Activated CD4-positive, alpha-beta memory T cell treated with anti-CD3 and anti-CD28 coated beads for 36 hours (primary cell): ENCODE measurements at regions not wholly inside any gene's neighbourhood (a gene's known extent, or its start where the extent isn't known, plus 50 kb on each side); places are given as distances from the start of the nearest gene placed in this dataset.

Experiments
- CTCF ChIA-PET: fragments of 350-600 bp; sonication (Branson Sonifier 250); formaldehyde crosslinking; loops from one replicate; lab custom pipeline; 2021; ENCODE audit warnings: antibody characterized with exemption, inconsistent platforms; lab: Charles Lee
- POLR2A ChIA-PET: fragments of 350-600 bp; sonication (Branson Sonifier 250); formaldehyde crosslinking; loops from one replicate; lab custom pipeline; 2021; ENCODE audit warnings: antibody characterized with exemption; lab: Charles Lee
- DNase-seq: peaks from one replicate; pipeline ENCODE4 v3.0.0-alpha.2; 2020
- H3K27ac Mint-ChIP-seq: one replicate; pipeline ENCODE4 v1.8.0; 2021; ENCODE audit warnings: mixed read lengths
- H3K27me3 Mint-ChIP-seq: one replicate; pipeline ENCODE4 v1.8.0; 2021; ENCODE audit warnings: mixed read lengths
- H3K36me3 Mint-ChIP-seq: one replicate; pipeline ENCODE4 v1.8.0; 2021; ENCODE audit warnings: mixed read lengths
- H3K4me1 Mint-ChIP-seq: one replicate; pipeline ENCODE4 v1.8.0; 2021; ENCODE audit warnings: low read depth, mixed read lengths
- H3K4me3 Mint-ChIP-seq: one replicate; pipeline ENCODE4 v1.8.0; 2021; ENCODE audit warnings: mild to moderate bottlenecking, mixed read lengths
- H3K9me3 Mint-ChIP-seq: one replicate; pipeline ENCODE4 v1.8.0; 2021; ENCODE audit warnings: mixed read lengths
- intact Hi-C: fragments of 100-400 bp; cut with micrococcal nuclease; formaldehyde crosslinking; loops from one replicate; pipeline ENCODE4 v1.15.1; 2023

- POLR2A ChIA-PET, result no interaction called here
- peaks cover 19% of the 10 kb centered on the region for H3K4me1 Mint-ChIP-seq
- peaks cover 11% of the 10 kb centered on the region for H3K9me3 Mint-ChIP-seq
- CTCF ChIA-PET, result interaction anchor here (0.5 to 0.7 kb wide), 2 partner anchors 17 to 146 kb away, joined by 3 read pairs; no protein-coding TSS in a partner anchor
- intact Hi-C loops, result no loop called here
- no peak overlapping the region for H3K27ac Mint-ChIP-seq
- DNase-seq, result no peak
- H3K36me3 Mint-ChIP-seq, result peaks cover 4% of the 10 kb centered on the region
- H3K4me3 Mint-ChIP-seq, result no peak overlapping the region
- H3K27me3 Mint-ChIP-seq, result no peaks in the 10 kb centered on the region
These were observed 327.7 kb downstream of the PTPRC start for GRCh38 chr1:198966519-198966918.

- no peak overlapping the region for H3K27ac Mint-ChIP-seq
- no peak for DNase-seq
- POLR2A ChIA-PET, result no interaction called here
- H3K4me1 Mint-ChIP-seq, result peaks cover 19% of the 10 kb centered on the region
- H3K27me3 Mint-ChIP-seq, result no peaks in the 10 kb centered on the region
- intact Hi-C loops, result no loop called here
- peaks cover 4% of the 10 kb centered on the region for H3K36me3 Mint-ChIP-seq
- CTCF ChIA-PET, result no interaction called here
- H3K4me3 Mint-ChIP-seq, result no peak overlapping the region
- H3K9me3 Mint-ChIP-seq, result peaks cover 11% of the 10 kb centered on the region
These were observed 328.7 kb downstream of the PTPRC start for GRCh38 chr1:198967566-198967965.

GRCh38 chr1:198968866-198969265, 330.0 kb downstream of the PTPRC start:
- H3K27me3 Mint-ChIP-seq, result no peaks in the 10 kb centered on the region
- intact Hi-C loops, result no loop called here
- no peak for DNase-seq

GRCh38 chr1:198969981-198970380, 331.1 kb downstream of the PTPRC start:
- peaks cover 9% of the 10 kb centered on the region for H3K9me3 Mint-ChIP-seq
- POLR2A ChIA-PET, result no interaction called here

More at GRCh38 chr1:198968866-198969265, 330.0 kb downstream of the PTPRC start:
- ChIA-PET POLR2A (no interaction called here), CTCF (no interaction called here)
- Mint-ChIP-seq H3K9me3 (peaks cover 11% of the 10 kb centered on the region), H3K4me3 (no peak overlapping the region), H3K4me1 (peaks cover 13% of the 10 kb centered on the region), H3K36me3 (peaks cover 4% of the 10 kb centered on the region), H3K27ac (no peak overlapping the region)

GRCh38 chr1:198970916-198971315, 332.1 kb downstream of the PTPRC start:
- H3K27ac Mint-ChIP-seq, result no peak overlapping the region

More at GRCh38 chr1:198969981-198970380, 331.1 kb downstream of the PTPRC start:
- intact Hi-C loops, result no loop called here
- Mint-ChIP-seq H3K27ac (no peak overlapping the region), H3K27me3 (no peaks in the 10 kb centered on the region), H3K4me3 (no peak overlapping the region), H3K36me3 (peaks cover 4% of the 10 kb centered on the region), H3K4me1 (peaks cover 3% of the 10 kb centered on the region)
- CTCF ChIA-PET, result no interaction called here
- no peak for DNase-seq

GRCh38 chr1:198977909-198978308, 339.1 kb downstream of the PTPRC start:
- Mint-ChIP-seq H3K36me3 (no peaks in the 10 kb centered on the region), H3K4me1 (peaks cover 2% of the 10 kb centered on the region), H3K27ac (no peak overlapping the region), H3K27me3 (no peaks in the 10 kb centered on the region), H3K4me3 (no peak overlapping the region), H3K9me3 (peaks cover 6% of the 10 kb centered on the region)
- intact Hi-C loops, result no loop called here
- no peak for DNase-seq
- POLR2A ChIA-PET, result no interaction called here
- CTCF ChIA-PET, result no interaction called here

More at GRCh38 chr1:198970916-198971315, 332.1 kb downstream of the PTPRC start:
- POLR2A ChIA-PET, result no interaction called here
- intact Hi-C loops, result no loop called here
- CTCF ChIA-PET, result no interaction called here
- H3K4me1 Mint-ChIP-seq, result peaks cover 3% of the 10 kb centered on the region
- H3K27me3 Mint-ChIP-seq, result no peaks in the 10 kb centered on the region
- no peaks in the 10 kb centered on the region for H3K9me3 Mint-ChIP-seq
- H3K4me3 Mint-ChIP-seq, result no peak overlapping the region
- DNase-seq, result no peak
- no peaks in the 10 kb centered on the region for H3K36me3 Mint-ChIP-seq

- Mint-ChIP-seq H3K36me3 (no peaks in the 10 kb centered on the region), H3K4me1 (peaks cover 2% of the 10 kb centered on the region), H3K4me3 (no peak overlapping the region), H3K9me3 (peaks cover 6% of the 10 kb centered on the region), H3K27me3 (no peaks in the 10 kb centered on the region), H3K27ac (no peak overlapping the region)
- ChIA-PET POLR2A (no interaction called here), CTCF (no interaction called here)
- DNase-seq, result no peak
- intact Hi-C loops, result no loop called here
These were observed 339.7 kb downstream of the PTPRC start for GRCh38 chr1:198978523-198978922.

- intact Hi-C loops, result no loop called here
- H3K4me3 Mint-ChIP-seq, result no peak overlapping the region
- no peaks in the 10 kb centered on the region for H3K4me1 Mint-ChIP-seq
- H3K27me3 Mint-ChIP-seq, result no peaks in the 10 kb centered on the region
- no peak for DNase-seq
- ChIA-PET POLR2A (no interaction called here), CTCF (no interaction called here)
- H3K27ac Mint-ChIP-seq, result no peak overlapping the region
- H3K9me3 Mint-ChIP-seq, result peaks cover 2% of the 10 kb centered on the region
- H3K36me3 Mint-ChIP-seq, result no peaks in the 10 kb centered on the region
These were observed 347.2 kb downstream of the PTPRC start for GRCh38 chr1:198986036-198986435.

GRCh38 chr1:198986442-198986841, 347.6 kb downstream of the PTPRC start:
- intact Hi-C loops, result no loop called here
- no peaks in the 10 kb centered on the region for H3K36me3 Mint-ChIP-seq
- no peaks in the 10 kb centered on the region for H3K27me3 Mint-ChIP-seq
- no peak overlapping the region for H3K4me3 Mint-ChIP-seq
- no peak overlapping the region for H3K27ac Mint-ChIP-seq
- ChIA-PET CTCF (no interaction called here), POLR2A (no interaction called here)
- DNase-seq, result no peak
- H3K9me3 Mint-ChIP-seq, result peaks cover 2% of the 10 kb centered on the region
- H3K4me1 Mint-ChIP-seq, result no peaks in the 10 kb centered on the region

GRCh38 chr1:199002661-199003060, 363.8 kb downstream of the PTPRC start:
- H3K4me1 Mint-ChIP-seq, result no peaks in the 10 kb centered on the region
- peaks cover 1% of the 10 kb centered on the region for H3K36me3 Mint-ChIP-seq
- ChIA-PET POLR2A (no interaction called here), CTCF (no interaction called here)
- intact Hi-C loops, result no loop called here
- H3K27ac Mint-ChIP-seq, result no peak overlapping the region
- H3K27me3 Mint-ChIP-seq, result no peaks in the 10 kb centered on the region
- no peak for DNase-seq
- no peak overlapping the region for H3K4me3 Mint-ChIP-seq
- H3K9me3 Mint-ChIP-seq, result no peaks in the 10 kb centered on the region

- Mint-ChIP-seq H3K27ac (no peak overlapping the region), H3K4me1 (peaks cover 7% of the 10 kb centered on the region), H3K4me3 (no peak overlapping the region), H3K27me3 (no peaks in the 10 kb centered on the region), H3K36me3 (peaks cover 1% of the 10 kb centered on the region), H3K9me3 (no peaks in the 10 kb centered on the region)
- no peak for DNase-seq
- intact Hi-C loops, result no loop called here
- CTCF ChIA-PET, result no interaction called here
- POLR2A ChIA-PET, result no interaction called here
These were observed 368.6 kb downstream of the PTPRC start for GRCh38 chr1:199007423-199007822.

- Mint-ChIP-seq H3K27ac (peak overlapping the region; percentile 31), H3K27me3 (no peaks in the 10 kb centered on the region)
- POLR2A ChIA-PET, result interaction anchor here (0.8 kb wide), 1 partner anchor 32 kb away, joined by 3 read pairs; no protein-coding TSS in a partner anchor
These were observed 370.6 kb downstream of the PTPRC start for GRCh38 chr1:199009447-199009846.

GRCh38 chr1:199010492-199010891, 371.7 kb downstream of the PTPRC start:
- Mint-ChIP-seq H3K4me1 (peaks cover 7% of the 10 kb centered on the region), H3K4me3 (no peak overlapping the region), H3K27me3 (no peaks in the 10 kb centered on the region), H3K27ac (no peak overlapping the region), H3K9me3 (no peaks in the 10 kb centered on the region), H3K36me3 (peaks cover 1% of the 10 kb centered on the region)
- intact Hi-C loops, result no loop called here
- POLR2A ChIA-PET, result no interaction called here
- CTCF ChIA-PET, result no interaction called here
- no peak for DNase-seq

More at GRCh38 chr1:199009447-199009846, 370.6 kb downstream of the PTPRC start:
- Mint-ChIP-seq H3K9me3 (no peaks in the 10 kb centered on the region), H3K4me1 (peaks cover 7% of the 10 kb centered on the region), H3K36me3 (peaks cover 1% of the 10 kb centered on the region), H3K4me3 (no peak overlapping the region)
- intact Hi-C loops, result no loop called here
- CTCF ChIA-PET, result interaction anchor here (1.0 kb wide), 1 partner anchor 104 kb away, joined by 5 read pairs; no protein-coding TSS in a partner anchor
- peak; percentile 13 for DNase-seq
